Natural killer cell treated with Interleukin-12 subunit alpha and Interleukin-12 subunit beta and Interleukin-15 and Interleukin-18, amount 100 ng/mL, for 72 hours (primary cell): ENCODE measurements at regions not wholly inside any gene's neighbourhood (a gene's known extent, or its start where the extent isn't known, plus 50 kb on each side); places are given as distances from the start of the nearest gene placed in this dataset.
A peak's percentile ranks its signal among the peaks of the same experiment; 100 is the strongest.
"Not testable (repeated sequence)": the region's sequence is repeated elsewhere in the genome, so short reads cannot be mapped to it uniquely, and the experiment has no call there.

Source experiments
- ATAC-seq, 2 donors: fragments of 150-1000 bp; cut with Tn5 transposase in 1 of 2; sonication (Bioruptor Pico), chemical (Tn5 transposase) in 1 of 2; 2 replicates each; pipeline ENCODE4 v1.10.0; 2021
- DNase-seq: peaks from one replicate; pipeline ENCODE4 v3.0.0; 2022; ENCODE audit warnings: low spot score
- H3K27ac Mint-ChIP-seq, 2 donors: 1 replicate in 1 of 2; 2 replicates in 1 of 2; pipeline ENCODE4 v1.8.0; 2022; ENCODE audit warnings: mixed read lengths in 2 of 2, mild to moderate bottlenecking in 1 of 2, moderate library complexity in 1 of 2
- H3K27me3 Mint-ChIP-seq, 2 donors: 1 replicate in 1 of 2; 2 replicates in 1 of 2; pipeline ENCODE4 v1.8.0; 2022; ENCODE audit warnings: mixed read lengths in 2 of 2
- H3K36me3 Mint-ChIP-seq: one replicate; pipeline ENCODE4 v1.8.0; 2022; ENCODE audit warnings: mixed read lengths
- H3K4me1 Mint-ChIP-seq, 2 donors: 1 replicate in 1 of 2; 2 replicates in 1 of 2; pipeline ENCODE4 v1.8.0; 2022; ENCODE audit warnings: low read depth in 2 of 2, mixed read lengths in 2 of 2, mild to moderate bottlenecking in 1 of 2
- H3K4me3 Mint-ChIP-seq: one replicate; pipeline ENCODE4 v1.8.0; 2022; ENCODE audit warnings: mixed read lengths
- H3K9me3 Mint-ChIP-seq: 2 replicates; pipeline ENCODE4 v1.8.0; 2022; ENCODE audit warnings: mixed read lengths

DNA sequence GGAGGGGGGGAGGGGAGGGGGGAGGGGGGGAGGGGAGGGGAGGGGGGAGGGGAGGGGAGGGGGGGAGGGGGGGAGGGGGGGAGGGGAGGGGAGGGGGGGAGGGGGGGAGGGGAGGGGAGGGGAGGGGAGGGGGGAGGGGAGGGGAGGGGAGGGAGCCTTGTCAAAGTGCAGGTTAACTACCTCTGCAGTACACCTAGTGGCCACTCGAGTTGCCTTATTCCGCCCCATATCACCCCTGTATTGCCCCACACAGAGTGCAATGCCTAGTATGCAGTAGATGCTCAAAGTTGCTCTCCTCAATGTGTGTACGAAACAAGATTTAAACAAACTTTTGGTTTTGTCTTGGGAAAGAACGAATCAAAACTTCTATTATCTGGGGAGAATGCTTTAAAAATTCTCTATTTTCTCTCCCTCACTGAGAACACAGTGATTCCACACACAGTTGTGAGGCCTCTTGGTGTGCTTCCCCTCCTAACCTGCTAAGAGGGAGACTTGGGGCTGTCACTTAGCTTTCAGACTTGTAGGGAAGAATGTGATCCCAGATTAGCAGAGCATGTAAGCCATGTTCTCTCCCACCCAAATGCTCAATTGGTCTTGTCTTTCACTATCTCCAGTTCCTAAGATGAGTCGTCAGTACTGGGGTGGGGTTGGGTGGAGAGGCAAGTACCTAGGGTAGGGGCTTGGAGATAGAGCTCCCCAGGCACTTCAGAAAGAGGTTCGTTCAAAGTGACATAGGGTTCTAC lies 79.7 kb upstream of the MAP10 start:
- DNase-seq (no peak), ATAC-seq (peak in 1 of 2 donors; percentile 55)
- peaks cover under 1% of the 10 kb centered on the region for H3K36me3 Mint-ChIP-seq
- peaks cover 9 to 13% of the 10 kb centered on the region in 2 donors for H3K4me1 Mint-ChIP-seq
- H3K4me3 Mint-ChIP-seq, result no peak overlapping the region
- H3K9me3 Mint-ChIP-seq, result peaks cover under 1% of the 10 kb centered on the region
- peaks cover 11 to 41% of the 10 kb centered on the region in 2 donors for H3K27me3 Mint-ChIP-seq
- H3K27ac Mint-ChIP-seq, result no peak overlapping the region

- Mint-ChIP-seq H3K27ac (no peak overlapping the region), H3K36me3 (no peaks in the 10 kb centered on the region), H3K4me1 (peaks cover 9 to 13% of the 10 kb centered on the region in 2 donors), H3K4me3 (no peak overlapping the region), H3K27me3 (peaks cover 11 to 39% of the 10 kb centered on the region in 2 donors), H3K9me3 (peaks cover 3% of the 10 kb centered on the region)
- no peak for ATAC-seq
- DNase-seq, result no peak
Observed at GRCh38 chr1:232726048-232726779, 79.0 kb upstream of the MAP10 start.

DNA sequence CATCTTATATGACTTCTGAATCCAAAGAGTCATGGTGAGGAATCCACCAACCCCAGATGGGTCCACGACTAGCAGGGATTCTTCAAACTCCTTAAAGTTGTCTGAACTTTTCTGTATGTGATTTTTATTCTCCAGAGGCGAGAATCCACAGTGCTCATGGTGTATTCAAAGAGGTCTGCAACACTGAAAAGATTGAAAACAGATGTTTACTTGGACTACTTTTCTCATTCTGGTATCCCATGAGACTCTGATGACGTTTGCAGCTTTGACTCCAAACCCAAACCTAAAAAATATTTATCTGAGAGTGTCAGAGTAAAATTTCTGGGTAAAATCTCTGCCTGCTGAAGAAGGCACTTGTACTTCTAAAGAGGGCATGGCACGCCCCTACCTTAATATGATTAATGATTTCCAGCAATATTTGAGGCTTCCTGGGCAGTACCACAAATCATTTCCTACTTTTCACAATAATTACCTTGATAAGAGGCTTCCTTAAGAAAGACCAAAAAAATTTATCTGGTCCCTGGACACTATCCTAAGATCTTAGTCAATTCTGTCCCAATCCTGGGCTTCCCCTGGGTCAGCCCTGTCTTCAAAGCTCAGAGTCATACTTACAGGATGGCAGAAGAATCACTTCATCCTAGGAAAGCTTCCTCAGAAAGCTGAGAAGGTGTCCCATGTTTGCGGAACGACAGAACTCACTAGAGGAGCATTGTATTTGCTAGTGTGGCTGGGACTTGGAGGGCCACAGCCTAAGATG lies 76.5 kb upstream of the MAP10 start:
- H3K9me3 Mint-ChIP-seq, result peaks cover 3% of the 10 kb centered on the region
- no peak overlapping the region for H3K27ac Mint-ChIP-seq
- H3K27me3 Mint-ChIP-seq, result peaks cover 10 to 28% of the 10 kb centered on the region in 2 donors
- H3K36me3 Mint-ChIP-seq, result no peaks in the 10 kb centered on the region
- DNase-seq (no peak), ATAC-seq (no peak)
- peaks cover 9 to 13% of the 10 kb centered on the region in 2 donors for H3K4me1 Mint-ChIP-seq
- no peak overlapping the region for H3K4me3 Mint-ChIP-seq

- H3K9me3 Mint-ChIP-seq, result peaks cover 3% of the 10 kb centered on the region
Observed at GRCh38 chr1:232732344-232732910, 72.8 kb upstream of the MAP10 start.

DNA sequence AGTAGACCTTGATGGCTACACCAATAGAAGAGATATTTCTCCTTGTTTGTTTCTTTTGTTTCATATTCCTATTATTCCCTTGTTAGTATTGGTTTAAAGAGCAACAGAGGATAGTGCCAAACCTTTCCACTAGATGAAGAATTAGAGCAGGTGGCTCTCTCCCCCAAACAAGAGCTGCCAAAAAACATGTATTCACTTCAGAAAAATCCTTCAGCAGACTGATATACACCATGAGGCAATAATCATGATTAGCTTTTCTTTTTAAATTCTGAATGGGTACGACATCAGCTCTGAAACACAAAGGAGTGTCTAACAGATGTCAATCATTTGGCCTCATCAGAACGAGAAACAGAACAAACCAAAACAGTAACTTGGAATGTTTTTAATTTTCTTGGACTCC lies 67.3 kb upstream of the MAP10 start:
- H3K9me3 Mint-ChIP-seq, result no peaks in the 10 kb centered on the region
- H3K27me3 Mint-ChIP-seq, result peaks cover 6 to 7% of the 10 kb centered on the region in 2 donors
- ATAC-seq (no peak), DNase-seq (no peak)
- H3K27ac Mint-ChIP-seq, result no peak overlapping the region
- no peak overlapping the region for H3K4me3 Mint-ChIP-seq
- H3K36me3 Mint-ChIP-seq, result no peaks in the 10 kb centered on the region
- no peaks in the 10 kb centered on the region for H3K4me1 Mint-ChIP-seq

More at GRCh38 chr1:232732344-232732910, 72.8 kb upstream of the MAP10 start:
- no peak overlapping the region for H3K27ac Mint-ChIP-seq
- no peaks in the 10 kb centered on the region for H3K36me3 Mint-ChIP-seq
- H3K4me1 Mint-ChIP-seq, result peaks cover 0 to 3% of the 10 kb centered on the region in 2 donors
- DNase-seq, result no peak
- H3K4me3 Mint-ChIP-seq, result no peak overlapping the region
- no peak for ATAC-seq
- peaks cover 13 to 29% of the 10 kb centered on the region in 2 donors for H3K27me3 Mint-ChIP-seq

DNA sequence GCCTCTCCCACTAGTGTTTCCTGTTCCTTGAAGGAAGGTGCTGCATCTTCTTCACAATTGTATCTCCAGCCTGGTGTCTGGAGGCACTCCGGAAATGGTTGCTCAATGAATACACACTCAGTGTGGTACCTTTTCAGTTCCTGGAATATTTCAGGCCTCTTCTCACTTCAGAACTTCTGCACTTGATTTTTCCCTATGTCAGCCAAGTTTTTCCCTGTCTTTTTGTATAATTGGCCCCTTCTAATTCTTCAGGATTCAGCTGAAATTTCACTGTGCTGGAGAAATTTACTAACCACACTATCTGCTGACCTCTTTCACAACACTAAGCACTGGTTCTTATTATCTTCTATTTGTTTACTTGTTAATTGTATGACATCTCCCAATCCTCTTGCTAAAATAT lies 61.2 kb upstream of the MAP10 start:
- DNase-seq, result no peak
- peaks cover 5% of the 10 kb centered on the region for H3K9me3 Mint-ChIP-seq
- peaks cover 0 to 6% of the 10 kb centered on the region in 2 donors for H3K27me3 Mint-ChIP-seq
- no peaks in the 10 kb centered on the region for H3K4me1 Mint-ChIP-seq
- H3K27ac Mint-ChIP-seq, result no peak overlapping the region
- peaks cover 5% of the 10 kb centered on the region for H3K36me3 Mint-ChIP-seq
- no peak overlapping the region for H3K4me3 Mint-ChIP-seq
- no peak for ATAC-seq

GRCh38 chr1:232744847-232745246 lies 60.4 kb upstream of the MAP10 start:
- ATAC-seq (no peak), DNase-seq (no peak)
- Mint-ChIP-seq H3K27me3 (peaks cover 0 to 6% of the 10 kb centered on the region in 2 donors), H3K4me1 (no peaks in the 10 kb centered on the region), H3K27ac (no peak overlapping the region), H3K9me3 (peaks cover 7% of the 10 kb centered on the region), H3K36me3 (peaks cover 9% of the 10 kb centered on the region), H3K4me3 (no peak overlapping the region)

- not testable (repeated sequence) for H3K4me3 Mint-ChIP-seq, H3K4me1 Mint-ChIP-seq, H3K9me3 Mint-ChIP-seq, ATAC-seq, H3K36me3 Mint-ChIP-seq, H3K27me3 Mint-ChIP-seq, DNase-seq, H3K27ac Mint-ChIP-seq
Observed at GRCh38 chr1:232745698-232746097, 59.5 kb upstream of the MAP10 start.

DNA sequence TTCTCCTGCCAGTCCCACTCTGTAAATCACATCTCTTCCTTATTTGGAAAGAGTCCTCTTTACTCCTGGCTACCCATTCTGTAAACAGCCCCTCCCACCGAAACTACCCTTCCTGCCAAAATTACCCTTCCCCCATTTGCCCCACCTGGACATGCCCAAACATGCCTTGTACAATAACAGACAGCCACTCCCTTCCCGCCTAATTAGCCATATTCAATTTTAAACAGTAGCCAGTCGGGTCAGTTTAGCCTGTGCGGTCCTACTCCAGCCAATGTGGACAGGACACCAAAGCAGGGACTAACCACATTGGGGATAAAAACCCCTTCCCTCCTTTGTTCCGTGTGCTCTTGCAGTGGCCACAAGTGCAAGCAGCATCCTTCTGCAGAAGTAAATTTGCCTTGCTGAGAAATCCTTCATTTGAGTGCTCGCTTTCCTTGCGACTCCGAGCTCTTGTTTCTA lies 56.3 kb upstream of the MAP10 start:
- Mint-ChIP-seq H3K27me3 (peaks cover 4 to 25% of the 10 kb centered on the region in 2 donors), H3K27ac (no peak overlapping the region)

GRCh38 chr1:232751393-232752140 lies 53.6 kb upstream of the MAP10 start:
- Mint-ChIP-seq H3K36me3 (peaks cover 9% of the 10 kb centered on the region), H3K9me3 (peaks cover 7% of the 10 kb centered on the region), H3K27ac (no peak overlapping the region), H3K4me3 (no peak overlapping the region), H3K27me3 (peaks cover 4 to 18% of the 10 kb centered on the region in 2 donors), H3K4me1 (peaks cover 8 to 9% of the 10 kb centered on the region in 2 donors)
- ATAC-seq (no peak), DNase-seq (no peak)

More for the DNA sequence above, 56.3 kb upstream of the MAP10 start:
- DNase-seq (no peak), ATAC-seq (no peak)
- Mint-ChIP-seq H3K9me3 (peaks cover 7% of the 10 kb centered on the region), H3K4me1 (peaks cover 8 to 9% of the 10 kb centered on the region in 2 donors), H3K4me3 (no peak overlapping the region), H3K36me3 (peaks cover 9% of the 10 kb centered on the region)

DNA sequence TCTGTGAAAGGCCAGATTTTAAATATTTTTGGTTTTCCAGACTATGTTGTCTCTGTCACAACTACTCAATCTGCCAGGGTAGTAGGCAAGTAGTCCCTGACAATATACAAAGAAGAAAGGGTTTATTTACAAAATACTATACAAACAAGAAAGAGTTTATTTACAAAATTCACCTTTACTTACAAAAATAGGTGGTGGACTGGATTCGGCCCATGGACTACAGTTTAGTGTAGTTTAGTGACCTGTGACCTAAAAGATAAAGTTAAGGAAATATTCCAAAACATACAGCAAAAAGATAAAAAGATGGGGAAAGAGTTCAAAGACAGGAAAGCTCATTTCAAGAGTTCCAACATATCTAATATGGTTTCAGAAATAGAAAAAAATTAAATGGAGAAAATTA lies 52.9 kb upstream of the MAP10 start:
- Mint-ChIP-seq H3K36me3 (peaks cover 9% of the 10 kb centered on the region), H3K4me3 (no peak overlapping the region), H3K27me3 (peaks cover 4 to 18% of the 10 kb centered on the region in 2 donors), H3K27ac (no peak overlapping the region), H3K9me3 (peaks cover 7% of the 10 kb centered on the region), H3K4me1 (peaks cover 8 to 9% of the 10 kb centered on the region in 2 donors)
- no peak for DNase-seq
- ATAC-seq, result no peak

- no peaks in the 10 kb centered on the region for H3K36me3 Mint-ChIP-seq
- no peak overlapping the region for H3K4me3 Mint-ChIP-seq
- no peaks in the 10 kb centered on the region for H3K9me3 Mint-ChIP-seq
- H3K4me1 Mint-ChIP-seq, result peaks cover 8 to 9% of the 10 kb centered on the region in 2 donors
- no peak for ATAC-seq
- DNase-seq, result no peak
- peaks cover 4 to 18% of the 10 kb centered on the region in 2 donors for H3K27me3 Mint-ChIP-seq
- no peak overlapping the region for H3K27ac Mint-ChIP-seq
Observed at GRCh38 chr1:232754930-232755329, 50.3 kb upstream of the MAP10 start.
